GM21367 (cell line): ENCODE measurements at regions not wholly inside any gene's neighbourhood (a gene's known extent, or its start where the extent isn't known, plus 50 kb on each side); places are given as distances from the start of the nearest gene placed in this dataset.
"Not testable (repeated sequence)": the region's sequence is repeated elsewhere in the genome, so short reads cannot be mapped to it uniquely, and the experiment has no call there.

Source experiments
- ATAC-seq: cut with Tn5 transposase; IDR thresholded peaks from one replicate; pipeline ENCODE4 v1.9.1; 2021; ENCODE audit not compliant: unreplicated experiment

- no peak for ATAC-seq
Measured at GRCh38 chr4:13762130-13762529, 134.6 kb upstream of the BOD1L1 start.

DNA sequence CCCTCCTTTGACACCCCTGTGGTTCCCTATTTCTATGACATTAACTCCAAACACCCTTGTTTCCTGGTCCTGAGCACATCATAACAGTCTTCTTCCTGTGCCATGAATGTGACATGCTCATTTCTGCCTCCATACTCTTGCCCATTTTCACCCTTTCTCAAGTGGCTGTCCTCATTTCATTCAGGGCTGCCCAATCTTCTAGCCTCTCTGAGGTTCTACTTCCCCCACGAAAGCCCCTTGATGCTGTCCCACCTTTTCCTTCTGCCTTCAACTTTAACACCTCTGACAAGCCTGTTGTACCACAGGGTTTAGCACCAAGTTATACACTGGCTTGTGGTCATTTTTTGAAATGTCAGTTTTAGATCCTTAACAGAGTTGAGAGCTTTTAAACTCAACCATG is 136.2 kb upstream of the BOD1L1 start:
- ATAC-seq: no peak

DNA sequence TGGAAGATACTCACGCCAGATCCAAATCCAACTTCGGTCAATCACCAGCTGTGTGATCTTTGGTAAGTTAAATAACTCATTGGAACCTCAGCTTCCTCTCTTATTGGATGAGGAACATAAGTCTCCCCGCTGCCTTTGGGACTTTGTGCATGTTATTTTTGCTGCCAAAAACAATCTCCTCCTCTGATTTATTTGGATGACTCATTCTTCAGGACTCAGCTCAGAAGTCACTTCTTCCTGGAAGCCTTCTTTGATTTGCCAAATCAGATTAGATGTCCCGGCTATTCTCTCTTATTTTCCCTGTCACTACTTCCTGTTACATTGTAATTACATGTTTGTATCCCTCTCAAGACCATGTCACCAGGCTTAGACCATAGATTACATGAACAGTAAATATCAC is 138.0 kb upstream of the BOD1L1 start:
- no peak for ATAC-seq

GRCh38 chr4:13766761-13767540 is 139.4 kb upstream of the BOD1L1 start:
- ATAC-seq: no peak

GRCh38 chr4:13777341-13777740 is 149.8 kb upstream of the BOD1L1 start:
- ATAC-seq: no peak

DNA sequence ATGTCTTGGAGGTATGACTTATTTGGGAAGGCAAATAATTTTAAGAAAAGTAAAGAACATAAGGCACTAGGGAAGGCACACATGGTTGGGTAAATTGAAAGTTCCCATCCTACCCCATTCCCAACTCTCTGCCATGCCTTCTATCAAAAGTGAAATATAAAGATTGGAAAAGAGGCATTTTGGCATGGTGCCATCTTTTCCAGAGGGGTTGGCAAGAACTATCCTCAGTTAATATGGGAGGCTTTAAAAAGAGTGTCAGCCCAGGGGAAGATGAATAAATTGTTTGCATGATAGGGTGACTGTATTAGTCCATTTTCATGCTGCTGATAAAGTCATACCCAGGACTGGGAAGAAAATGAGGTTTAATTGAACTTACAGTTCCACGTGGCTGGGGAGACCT is 150.8 kb upstream of the BOD1L1 start:
- no peak for ATAC-seq

DNA sequence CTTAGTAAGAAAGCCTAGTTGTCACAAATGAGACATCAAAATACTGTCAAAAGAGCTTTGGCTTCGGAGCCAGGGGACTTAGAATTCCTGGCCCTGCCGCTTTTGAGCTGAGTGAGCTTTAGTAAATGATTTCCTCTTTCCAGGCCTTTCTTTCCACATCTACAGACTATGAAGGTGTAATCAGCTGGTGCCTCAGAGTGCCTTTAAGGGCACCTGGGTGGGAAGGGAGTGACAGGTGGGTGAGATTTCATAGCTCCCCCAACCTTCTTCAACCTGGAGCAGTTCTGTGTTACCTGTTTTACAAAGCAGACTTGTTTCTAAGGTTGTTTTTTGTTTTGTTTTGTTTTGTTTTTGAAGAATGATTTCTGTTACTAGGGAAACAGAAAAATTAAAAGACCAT is 154.7 kb upstream of the BOD1L1 start:
- no peak for ATAC-seq

DNA sequence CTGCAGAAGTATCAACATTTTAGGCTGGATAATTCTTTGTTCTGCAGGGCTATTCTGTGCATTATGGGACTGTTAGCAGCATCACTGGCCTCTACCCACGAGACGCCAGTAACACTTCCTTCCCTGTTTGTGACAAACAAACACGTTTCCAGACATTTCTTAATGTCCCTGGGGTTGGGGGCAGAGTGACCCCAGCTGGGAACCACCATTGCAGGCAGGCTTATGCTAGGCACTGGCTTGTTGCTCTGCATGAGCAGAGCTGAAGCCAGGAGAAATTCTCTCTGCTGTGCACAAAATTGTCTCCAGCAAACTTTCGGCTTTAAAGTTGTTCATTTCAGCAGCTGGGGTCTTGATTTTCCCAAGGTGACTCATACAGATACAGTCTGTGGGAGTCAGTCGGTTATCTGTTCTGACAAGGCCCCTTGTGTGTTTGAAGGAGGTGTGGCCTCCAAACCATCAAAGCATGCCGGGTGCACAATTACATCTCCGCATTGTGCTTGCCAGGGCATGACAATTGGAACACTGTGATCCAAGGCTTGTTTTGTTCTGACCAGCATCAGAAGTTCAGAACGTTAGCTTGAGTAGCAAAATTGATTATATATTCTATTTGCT is 156.4 kb upstream of the BOD1L1 start:
- no peak for ATAC-seq

- no peak for ATAC-seq
Measured at GRCh38 chr4:13793020-13793710, 165.6 kb upstream of the BOD1L1 start.

DNA sequence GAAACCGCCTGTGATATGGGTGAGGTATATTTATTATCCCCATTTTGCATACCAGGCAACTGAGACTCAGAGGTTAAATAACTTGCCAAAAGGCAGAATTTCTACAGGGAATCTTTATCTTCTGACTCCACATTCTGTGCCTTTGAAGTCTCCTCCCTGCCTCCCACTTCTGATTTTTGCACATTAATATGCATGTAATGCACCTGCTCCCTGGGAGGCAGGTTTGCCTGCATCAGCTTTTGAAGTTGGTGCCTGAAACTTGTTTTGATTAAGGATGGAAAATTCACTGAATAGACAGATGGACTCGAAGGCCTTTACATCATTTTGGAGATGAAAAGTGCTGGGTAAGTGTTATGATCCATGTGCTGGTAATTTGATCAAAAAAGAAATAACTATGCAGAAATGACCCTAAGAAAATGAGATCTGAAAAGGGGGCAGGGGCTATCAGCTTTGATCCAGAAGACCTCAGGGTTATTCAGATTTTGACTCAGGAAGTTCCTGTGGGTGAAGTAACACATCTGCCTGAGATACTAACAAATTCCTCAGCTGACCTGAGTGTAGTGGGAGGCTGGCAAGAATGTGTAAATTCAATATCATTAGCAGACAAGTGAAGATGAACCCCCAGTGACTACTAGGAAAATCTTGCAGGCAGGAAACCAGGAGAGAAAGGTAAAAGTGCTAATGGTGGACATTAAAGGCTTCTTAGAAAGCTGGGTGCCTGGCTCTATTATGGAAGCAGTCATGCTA is 167.5 kb upstream of the BOD1L1 start:
- ATAC-seq: no peak

DNA sequence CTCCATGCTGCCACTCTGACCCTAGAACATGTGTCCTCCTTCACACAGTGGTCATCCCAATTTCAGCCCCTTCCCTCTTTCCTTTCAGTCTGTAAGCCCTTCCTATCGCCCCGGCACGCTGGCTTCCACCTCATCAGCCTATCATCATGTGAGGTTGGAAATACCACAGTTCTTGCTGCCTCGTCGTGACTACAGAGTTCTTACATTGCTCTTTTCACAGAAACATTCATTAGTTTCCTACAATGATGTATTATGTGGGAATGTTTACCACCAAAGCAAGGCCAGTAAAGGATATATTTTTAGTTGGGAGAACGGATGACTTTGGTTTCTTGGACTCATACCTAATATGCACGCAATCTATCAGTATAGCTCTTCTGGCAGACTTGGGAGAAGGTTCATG is 169.5 kb upstream of the BOD1L1 start:
- ATAC-seq: no peak

GRCh38 chr4:13815231-13815630 is 187.7 kb upstream of the BOD1L1 start:
- no peak for ATAC-seq

DNA sequence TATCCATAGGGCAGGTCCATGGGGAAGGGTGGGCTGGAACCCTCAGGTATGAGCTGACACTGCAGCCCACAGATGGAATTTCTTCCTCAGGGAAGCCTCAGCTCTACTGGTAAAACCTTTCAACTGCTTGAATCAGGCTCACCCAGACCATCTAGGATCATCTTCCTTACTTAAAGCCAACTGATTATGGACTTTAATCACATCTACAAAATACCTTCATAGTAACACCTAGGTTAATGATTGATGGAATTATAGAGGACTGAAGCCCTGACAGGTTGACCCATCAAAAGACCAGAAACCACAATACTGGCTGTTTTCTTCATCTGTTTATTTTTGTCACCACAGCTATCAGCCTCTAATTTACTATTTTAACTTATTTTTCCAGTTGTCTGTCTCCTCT is 188.9 kb upstream of the BOD1L1 start:
- no peak for ATAC-seq

- ATAC-seq: no peak
Measured at GRCh38 chr4:13821522-13821921, 194.0 kb upstream of the BOD1L1 start.

DNA sequence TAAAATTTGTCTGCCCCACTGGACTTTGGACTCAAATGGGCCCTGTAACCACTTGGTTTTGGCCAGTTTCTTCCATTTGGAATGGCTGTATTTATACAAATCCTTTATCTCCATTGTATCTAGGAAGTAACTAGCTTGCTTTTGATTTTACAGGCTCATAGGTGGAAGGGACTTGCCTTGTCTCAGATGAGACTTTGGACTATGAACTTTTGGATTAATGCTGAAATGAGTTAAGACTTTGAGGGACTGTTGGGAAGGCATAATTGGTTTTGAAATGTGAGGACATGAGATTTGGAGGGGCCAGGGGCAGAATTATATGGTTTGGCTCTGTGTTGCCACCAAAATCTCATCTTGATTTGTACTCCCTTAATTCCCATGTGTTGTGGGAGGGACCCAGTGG is 198.3 kb upstream of the BOD1L1 start:
- ATAC-seq: not testable (repeated sequence)

- ATAC-seq: no peak
Measured at GRCh38 chr4:13829457-13829856, 201.9 kb upstream of the BOD1L1 start.

DNA sequence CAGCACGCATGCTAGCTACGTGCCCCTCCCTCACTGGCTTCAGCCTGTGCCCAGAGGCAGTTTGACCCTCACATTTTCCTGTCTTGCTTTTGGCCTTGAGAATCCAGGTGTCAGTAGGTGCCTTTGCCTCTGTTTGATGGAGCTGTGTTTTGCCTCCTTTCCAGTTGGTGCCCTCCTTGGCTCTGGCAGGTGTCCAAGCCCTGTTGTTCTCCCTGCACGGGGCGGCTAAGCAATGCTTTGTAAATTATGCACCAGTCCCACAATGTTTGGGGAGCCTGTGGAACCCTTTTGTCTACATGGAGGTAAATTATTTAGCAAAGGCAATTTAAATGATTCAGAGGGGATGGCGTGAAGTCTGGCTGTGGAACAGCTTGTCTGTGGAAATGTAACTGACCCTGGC is 202.9 kb upstream of the BOD1L1 start:
- no peak for ATAC-seq

GRCh38 chr4:13833171-13833804 is 205.8 kb upstream of the BOD1L1 start:
- no peak for ATAC-seq

- no peak for ATAC-seq
Measured at GRCh38 chr4:13836946-13837912, 209.7 kb upstream of the BOD1L1 start.
